Fibroblast of upper back skin (primary cell): ENCODE measurements at regions not wholly inside any gene's neighbourhood (a gene's known extent, or its start where the extent isn't known, plus 50 kb on each side); places are given as distances from the start of the nearest gene placed in this dataset.
"Not testable (repeated sequence)": the region's sequence is repeated elsewhere in the genome, so short reads cannot be mapped to it uniquely, and the experiment has no call there.

ENCODE experiments used
- DNase-seq: peaks from one replicate; pipeline ENCODE4 v3.0.0-alpha.2; 2013

DNA sequence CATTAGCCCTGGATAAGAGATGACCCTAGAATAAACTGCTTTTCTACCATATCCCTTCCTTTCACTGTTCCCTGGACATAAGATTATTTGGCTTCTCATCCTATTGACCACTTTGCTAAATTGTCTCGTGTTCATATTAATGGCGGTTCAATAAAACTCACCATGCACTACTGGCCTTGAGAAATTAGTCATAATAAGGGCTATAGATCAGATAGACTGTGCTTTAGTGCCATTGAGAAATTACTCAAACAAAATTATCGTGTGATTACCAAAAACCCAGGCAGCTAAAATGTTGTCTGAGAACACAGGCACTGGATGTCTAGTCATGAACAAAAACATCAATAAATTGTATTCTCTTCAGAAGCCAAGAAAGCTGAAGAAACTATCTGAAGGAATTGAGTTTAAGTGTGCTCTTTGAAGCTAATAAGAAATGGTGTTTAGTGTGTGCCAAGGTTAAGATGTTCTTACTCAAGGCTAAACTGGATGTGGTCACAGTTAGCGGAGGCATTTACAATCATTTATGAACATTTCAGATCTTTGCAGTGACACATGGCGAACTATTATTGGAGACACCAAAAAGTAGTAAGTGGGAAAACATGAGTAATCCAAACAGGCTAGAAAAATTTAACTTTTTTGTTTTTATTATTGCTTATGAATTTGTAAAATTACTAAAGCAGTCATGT lies 460.4 kb upstream of the RORB start:
- DNase-seq = no peak

DNA sequence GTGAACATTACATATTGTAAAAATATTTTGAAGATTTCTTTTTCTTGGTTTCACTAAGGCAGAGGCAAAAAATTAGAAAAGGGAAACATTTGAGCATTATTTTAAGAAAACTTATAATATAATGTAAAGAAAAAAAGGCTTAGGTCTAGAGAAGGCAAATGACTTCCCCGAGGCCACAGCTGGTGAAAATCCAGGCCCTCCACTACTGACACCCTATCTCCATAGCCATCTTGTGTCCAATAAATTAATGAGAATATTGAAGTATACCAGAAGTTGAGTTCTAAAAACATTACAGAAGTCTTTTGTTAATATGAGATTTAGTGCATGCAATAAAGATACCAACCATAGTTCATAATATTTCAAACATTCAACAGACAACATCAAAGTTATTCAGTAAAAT lies 459.9 kb upstream of the RORB start:
- no peak for DNase-seq

DNA sequence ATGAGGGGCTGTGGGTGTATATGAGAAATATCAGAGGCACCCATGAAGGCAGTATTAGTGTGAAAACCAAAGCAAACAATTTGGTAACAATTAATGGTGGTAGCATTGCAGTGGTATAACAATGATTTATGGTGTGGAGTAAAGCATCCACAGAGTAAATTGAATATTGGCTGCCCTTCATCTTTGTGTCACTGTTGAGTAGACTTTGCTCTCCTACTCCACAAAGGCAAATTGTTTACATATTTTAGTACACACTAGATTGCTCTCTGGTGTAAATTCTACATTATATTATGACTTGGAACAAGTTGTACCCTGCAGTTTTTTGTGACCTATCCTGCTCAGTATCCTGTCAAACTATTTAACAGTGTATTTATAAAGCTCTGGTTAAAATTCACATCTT lies 455.5 kb upstream of the RORB start:
- no peak for DNase-seq

DNA sequence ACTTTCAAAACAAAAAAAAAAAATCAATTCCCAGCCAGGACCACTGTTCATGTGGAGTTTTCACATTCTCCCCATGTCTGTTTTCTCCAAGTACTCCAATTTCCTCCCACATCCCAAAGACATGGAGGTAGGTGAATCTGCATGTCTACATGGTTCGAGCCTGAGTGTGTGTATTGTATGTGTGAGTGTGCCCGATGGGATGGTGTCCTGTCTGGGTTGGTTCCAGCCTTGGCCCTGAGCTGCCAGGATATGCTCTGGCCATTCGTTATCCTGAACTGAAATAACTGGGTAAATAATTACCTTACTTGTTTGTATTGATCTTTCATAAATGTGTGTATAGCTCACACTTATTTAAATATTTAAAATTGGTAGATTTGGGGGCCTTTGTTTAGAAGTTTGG lies 452.3 kb upstream of the RORB start:
- DNase-seq = no peak

DNA sequence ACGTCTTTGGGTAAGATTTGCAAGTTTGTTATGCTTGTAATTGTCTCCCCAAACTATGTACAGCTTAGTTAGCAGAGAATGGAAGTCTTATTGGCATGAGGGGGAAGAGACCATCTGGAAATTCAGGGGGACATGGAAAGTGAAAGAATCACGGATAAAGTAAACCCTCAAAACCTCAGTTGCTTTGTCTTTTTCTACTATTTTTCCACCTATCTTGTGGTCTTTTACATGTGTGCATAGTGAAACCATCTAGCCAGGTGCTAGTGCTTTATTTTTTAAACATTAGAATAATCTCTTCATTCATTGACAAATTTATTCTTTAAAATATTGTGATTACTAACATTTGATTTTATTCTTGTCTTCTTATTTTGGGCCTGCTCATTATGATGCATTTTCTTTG lies 441.1 kb upstream of the RORB start:
- no peak for DNase-seq

DNA sequence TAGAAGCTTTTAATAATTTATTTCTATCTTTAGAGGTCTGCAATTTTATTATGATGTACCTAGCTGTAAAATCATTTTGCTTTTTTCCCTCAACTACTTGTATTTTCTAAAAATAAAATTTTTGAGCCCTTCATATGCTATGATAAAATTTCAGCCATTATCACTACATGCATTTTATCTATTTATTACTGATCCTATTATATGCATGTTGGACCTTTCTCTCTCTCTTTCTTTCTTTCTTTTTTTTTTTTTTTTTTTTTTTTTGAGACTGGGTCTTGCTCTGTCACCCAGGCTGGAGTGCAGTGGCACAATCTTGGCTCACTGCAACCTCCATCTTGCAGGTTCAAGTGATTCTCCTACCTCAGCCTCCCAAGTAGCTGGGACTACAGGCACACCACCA lies 440.1 kb upstream of the RORB start:
- not testable (repeated sequence) for DNase-seq

DNA sequence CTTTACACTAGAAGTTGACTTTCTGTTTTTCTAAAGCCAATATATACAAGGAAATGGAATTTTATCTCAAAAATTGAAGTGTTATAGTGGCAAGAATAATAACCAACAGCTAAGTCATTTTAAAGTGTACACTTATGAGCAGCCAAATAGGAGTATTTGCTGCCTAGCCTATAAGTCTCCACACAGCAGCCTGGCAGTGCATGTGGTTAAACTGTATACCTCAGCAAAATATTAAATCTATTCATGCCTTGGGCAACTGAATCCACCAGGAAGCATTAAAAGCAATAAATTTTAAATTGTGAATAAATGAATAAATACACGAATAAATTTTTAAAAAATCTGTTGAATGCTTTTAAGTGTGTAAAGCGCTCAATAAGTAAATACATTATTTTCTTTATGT lies 432.4 kb upstream of the RORB start:
- DNase-seq = no peak

DNA sequence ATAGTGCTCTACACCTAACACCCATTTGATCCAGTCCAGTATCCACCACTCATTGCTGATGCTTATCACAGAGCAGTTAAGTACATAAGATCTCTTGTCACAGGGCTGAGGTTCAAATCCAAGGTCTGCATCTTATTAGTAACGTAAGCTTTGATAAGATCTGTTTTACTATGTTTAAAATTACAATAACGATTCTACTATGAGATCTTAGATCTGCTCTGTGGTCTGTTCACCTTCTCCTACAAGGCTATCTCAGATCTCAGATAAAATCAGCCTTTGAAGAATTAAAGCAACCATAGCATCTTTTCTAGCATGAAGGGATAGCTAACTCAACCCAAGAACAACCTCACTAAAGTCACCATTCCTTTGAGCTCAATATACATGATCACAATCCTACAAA lies 431.0 kb upstream of the RORB start:
- DNase-seq = no peak

DNA sequence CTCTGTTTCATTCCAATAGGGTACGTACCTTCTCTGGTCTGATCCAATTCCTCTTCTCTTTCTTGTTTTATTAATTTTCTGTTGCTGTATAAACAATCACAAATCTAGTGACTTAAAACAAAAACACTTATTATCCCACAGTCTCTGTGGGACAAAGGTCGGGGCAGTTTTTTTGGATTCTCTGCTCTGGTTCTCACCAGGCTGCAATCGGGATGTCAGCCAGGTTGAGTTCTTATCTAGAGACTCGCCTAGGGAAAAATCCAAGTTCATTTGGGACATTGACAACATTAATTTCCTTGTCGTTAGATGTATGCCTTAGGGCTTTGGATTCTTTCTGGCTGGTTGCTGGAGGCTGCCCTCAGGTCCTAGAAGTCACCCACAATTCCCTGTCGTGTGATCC lies 430.5 kb upstream of the RORB start:
- no peak for DNase-seq

DNA sequence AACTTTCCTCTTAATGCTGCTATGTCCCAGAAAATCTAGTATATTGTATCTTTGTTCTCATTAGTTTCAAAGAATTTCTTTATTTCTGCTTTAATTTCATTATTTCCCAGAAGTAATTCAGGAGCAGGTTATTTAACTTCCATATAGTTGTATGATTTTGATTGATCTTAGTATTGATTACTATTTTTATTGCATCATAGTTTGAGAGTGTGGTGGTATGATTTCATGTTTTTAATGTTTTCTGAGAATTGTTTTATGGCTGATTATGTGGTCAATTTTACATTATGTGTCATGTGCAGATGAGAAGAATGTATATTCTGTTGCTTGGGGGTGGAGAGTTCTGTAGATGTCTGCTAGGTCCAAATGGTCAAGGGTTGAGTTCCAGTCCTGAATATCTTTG lies 425.6 kb upstream of the RORB start:
- no peak for DNase-seq

DNA sequence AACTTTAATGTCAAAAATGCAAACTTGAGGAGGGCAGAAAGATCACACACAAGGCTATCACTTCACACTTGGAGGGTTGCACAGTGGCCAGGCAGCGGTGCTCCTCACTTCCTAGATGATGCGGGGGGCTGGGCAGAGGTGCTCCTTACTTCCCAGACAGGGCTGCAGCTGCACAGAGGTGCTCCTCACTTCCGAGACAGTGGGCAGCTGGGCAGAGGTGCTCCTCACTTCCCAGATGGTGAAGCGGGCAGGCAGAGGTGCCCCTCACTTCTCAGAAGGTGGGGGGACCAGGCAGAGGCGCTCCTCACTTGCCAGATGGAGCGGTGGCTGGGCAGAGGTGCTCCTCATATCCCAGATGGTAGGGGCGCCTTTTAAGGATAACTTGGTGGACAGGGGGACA lies 423.2 kb upstream of the RORB start:
- no peak for DNase-seq

DNA sequence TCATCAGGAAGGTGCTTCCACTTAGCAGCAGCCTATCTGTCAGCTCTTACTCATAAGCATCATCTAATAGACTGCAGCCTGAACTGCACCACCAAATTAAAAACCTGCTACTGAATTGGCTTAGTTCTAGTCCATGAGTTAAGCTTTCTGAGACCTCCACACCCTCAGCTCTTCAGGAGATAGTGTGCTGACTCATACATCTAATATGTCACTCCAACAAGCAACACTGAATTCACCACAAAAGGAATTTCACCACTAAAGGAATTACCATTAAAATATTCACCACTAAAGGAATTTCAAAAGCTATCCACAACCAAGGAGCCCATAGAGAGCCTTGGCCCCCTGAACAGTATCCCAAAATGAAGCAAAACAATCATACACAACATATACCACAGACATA lies 418.5 kb upstream of the RORB start:
- no peak for DNase-seq

DNA sequence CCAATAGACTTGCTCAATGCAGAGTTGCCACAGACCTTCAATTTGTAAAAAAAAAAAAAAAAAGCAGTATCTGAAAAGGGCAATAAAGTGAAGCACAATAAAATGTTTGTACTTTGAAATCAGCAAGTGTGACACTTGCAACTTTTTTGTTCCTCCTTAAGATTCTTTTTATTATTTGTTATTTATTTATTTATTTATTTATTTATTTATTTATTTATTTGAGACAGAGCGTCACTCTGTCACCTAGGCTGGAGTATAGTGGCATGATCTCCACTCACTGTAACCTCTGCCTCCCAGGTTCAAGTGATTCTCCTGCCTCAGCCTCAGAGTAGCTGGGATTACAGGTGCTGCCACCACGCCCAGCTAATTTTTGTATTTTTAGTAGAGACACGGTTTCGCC lies 416.5 kb upstream of the RORB start:
- DNase-seq = not testable (repeated sequence)

DNA sequence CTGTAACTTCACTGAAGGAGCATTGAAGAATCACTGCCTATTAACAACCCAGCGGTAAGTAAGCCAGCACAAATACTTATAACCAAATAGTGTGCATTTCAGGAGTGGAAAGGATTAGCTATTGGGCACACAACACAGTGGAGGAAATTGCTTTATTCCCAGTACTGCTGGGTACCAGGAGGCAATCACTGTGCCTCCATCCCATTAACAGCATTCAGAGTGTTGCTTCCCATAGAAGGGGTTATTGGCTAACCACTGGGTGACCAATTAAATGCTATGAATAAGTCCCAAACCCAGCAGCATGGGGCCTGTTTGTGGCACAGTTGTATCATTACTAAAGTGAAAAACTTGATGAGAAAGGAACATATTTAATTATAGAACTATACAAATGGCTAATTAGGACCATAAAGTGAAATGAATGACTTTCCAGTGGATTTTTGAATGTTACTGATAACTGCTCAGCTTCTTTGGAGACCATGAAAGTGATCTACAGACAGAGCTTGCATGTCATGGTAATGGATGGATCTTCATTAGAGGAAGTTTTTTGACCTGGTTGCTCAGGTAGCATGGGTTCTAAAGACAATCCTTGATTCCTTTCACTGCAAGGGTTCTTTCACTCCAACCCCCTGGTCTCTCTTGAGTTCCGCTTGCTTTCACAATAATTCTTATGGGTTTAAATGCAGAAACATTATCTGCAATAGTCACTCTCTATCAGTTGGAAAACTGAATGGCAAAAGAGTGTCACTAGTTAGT lies 413.3 kb upstream of the RORB start:
- DNase-seq = no peak

DNA sequence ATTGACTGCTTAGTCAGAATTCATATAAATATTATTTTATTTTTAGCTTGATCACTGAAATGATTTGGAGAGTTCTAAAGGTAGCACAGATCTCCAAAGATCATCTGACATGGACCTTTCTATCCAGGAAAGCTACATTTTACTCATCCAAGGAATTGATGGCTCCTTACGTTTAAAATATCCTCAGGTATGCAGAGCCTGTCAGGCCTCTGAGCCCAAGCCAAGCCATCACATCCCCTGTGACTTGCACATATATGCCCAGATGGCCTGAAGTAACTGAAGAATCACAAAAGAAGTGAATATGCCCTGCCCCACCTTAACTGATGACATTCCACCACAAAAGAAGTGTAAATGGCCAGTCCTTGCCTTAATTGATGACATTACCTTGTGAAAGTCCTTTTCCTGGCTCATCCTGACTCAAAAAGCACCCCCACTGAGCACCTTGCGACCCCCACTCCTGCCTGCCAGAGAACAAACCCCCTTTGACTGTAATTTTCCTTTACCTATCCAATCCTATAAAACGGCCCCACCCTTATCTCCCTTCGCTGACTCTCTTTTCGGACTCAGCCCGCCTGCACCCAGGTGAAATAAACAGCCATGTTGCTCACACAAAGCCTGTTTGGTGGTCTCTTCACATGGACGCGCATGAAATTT lies 411.6 kb upstream of the RORB start:
- DNase-seq = not testable (repeated sequence)

DNA sequence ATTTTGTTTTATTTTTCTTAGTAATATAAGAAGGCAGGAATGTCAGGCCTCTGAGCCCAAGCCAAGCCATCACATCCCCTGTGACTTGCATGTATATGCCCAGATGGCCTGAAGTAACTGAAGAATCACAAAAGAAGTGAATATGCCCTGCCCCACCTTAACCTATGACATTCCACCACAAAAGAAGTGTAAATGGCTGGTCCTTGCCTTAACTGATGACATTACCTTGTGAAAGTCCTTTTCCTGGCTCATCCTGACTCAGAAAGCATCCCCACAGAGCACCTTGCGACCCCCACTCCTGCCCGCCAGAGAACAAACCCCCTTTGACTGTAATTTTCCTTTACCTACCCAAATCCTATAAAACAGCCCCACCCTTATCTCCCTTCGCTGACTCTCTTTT lies 406.2 kb upstream of the RORB start:
- DNase-seq = not testable (repeated sequence)

DNA sequence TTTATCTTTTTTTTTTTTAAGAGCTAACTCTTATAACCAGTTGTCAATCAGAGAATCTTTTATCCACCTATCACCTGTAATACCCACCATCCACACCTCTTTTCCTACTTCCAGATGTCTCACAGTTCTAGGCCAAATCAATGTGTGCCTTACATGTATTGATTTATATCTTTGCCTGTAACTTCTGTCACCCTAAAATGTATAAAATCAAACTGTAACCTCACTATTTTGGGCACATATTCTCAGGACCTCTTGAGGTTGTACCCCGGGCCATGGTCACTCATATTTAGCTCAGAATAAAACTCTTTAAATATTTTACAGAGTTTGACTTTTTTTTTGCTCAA lies 404.7 kb upstream of the RORB start:
- no peak for DNase-seq

DNA sequence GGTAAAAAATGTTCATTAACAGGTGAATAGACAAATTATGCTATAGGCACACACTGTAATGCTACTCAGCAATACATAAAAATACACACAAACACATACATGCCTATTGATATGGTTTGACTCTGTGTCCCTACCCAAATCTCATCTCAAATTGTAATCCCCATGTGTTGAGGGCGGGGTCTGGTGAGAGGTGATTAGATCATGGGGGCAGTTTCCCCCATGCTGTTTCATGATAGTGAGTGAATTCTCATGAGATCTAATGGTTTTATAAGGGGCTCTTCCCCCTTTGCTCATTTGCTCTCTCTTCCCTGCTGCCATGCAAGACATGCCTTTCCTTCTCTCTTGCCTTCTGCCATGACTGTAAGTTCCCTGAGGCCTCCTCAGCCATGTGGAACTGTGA lies 403.1 kb upstream of the RORB start:
- DNase-seq = not testable (repeated sequence)

DNA sequence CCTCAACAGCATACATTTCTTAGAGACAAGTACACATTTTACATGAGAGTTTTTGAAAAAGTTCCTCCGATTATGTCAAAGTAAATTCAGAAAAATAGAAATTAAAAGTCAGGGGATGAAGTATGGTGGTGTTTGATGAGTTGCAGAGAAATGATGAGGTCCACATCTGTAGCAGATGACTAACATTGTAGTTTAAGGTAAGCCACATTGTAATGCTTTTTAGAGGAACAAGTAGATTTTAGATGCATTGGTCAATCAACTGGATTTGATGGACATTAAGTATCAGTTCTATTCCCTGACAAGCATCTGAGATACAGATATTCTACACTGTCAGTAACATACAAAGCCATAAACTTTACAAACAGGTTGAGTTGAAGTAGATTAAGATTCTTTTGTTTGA lies 402.4 kb upstream of the RORB start:
- no peak for DNase-seq

DNA sequence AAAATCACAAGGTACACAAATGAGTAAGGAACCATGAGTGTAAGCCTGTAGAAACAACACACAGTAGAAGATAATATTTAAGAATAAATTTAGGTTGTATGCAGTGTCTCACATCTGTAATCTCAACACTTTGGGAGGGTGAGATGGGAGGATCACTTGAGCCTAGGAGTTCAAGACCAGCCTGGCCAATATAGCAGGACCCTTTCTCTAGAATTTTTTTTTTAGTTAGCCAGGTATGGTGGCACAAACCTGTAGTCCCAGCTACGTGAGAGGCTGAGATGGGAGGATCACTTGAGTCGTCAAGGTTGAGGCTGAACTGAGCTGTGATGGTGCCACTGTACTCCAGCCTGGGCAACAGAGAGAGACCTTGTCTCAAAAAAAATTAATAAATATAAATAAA lies 401.2 kb upstream of the RORB start:
- no peak for DNase-seq

DNA sequence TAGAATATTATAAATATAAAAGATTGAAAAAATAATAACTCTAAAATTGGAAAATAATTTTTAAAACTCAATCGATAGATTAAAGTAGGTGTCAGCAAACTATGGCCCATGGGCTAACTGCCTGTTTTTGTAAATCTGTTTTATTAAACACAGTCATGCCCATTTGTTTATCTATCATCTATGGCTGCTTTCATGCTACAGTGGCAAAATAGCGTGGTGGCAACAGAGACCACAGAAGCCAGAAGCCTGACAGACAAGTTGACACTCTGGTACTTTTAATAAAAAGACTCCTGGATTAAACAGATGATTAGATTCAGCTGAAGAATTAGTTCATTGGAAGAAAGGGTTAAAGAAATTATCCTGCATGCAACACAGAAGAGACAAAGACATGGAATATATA lies 400.7 kb upstream of the RORB start:
- DNase-seq = no peak

DNA sequence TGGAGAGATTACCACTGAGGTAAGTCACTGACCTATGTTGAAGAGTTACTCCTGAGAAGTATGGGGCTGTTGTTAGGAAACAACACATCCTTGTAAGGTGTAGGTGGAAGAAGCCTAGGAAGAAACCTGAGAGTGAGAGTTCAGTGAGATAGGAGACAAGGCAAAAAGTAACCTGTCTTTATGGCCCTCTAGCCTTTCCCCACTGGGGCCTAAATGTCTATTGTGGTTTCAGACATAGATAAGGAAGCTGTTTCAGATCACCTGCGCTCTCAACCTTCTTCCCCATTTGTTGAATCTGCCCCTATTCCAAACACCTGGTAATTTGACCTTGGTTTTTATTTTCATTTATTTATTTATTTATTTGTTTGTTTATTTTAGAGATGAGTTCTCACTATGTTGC lies 397.1 kb upstream of the RORB start:
- DNase-seq = no peak

DNA sequence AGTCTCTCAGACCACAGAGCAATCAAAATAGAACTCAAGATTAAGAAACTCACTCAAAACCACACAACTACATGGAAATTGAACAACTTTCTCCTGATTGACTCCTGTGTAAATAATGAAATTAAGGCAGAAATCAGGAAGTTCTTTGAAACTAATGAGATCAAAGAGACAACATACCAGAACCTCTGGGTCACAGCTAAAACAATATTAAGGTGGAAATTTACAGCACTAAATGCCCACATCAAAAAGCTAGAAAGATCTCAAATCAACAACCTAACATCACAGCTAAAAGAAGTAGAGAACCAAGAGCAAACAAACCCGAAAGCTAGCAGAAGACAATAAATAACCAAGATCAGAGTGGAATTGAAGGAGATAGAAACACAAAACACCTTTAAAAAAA lies 395.0 kb upstream of the RORB start:
- not testable (repeated sequence) for DNase-seq

DNA sequence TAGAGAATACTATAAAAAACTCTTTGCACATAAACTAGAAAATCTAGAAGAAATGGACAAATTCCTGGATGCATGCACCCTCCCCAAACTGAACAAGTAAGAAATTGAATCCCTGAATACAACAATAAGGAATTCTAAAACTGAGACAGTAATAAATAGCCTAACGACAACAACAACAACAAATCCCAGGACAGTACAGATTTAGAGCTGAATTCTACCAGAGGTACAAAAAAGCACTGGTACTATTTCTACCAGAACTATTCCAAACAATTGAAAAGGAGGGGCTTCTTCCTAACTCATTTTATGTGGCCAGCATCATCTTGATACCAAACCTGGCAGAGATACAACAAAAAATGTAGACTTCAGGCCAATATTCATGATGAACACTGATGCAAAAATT lies 394.4 kb upstream of the RORB start:
- no peak for DNase-seq

DNA sequence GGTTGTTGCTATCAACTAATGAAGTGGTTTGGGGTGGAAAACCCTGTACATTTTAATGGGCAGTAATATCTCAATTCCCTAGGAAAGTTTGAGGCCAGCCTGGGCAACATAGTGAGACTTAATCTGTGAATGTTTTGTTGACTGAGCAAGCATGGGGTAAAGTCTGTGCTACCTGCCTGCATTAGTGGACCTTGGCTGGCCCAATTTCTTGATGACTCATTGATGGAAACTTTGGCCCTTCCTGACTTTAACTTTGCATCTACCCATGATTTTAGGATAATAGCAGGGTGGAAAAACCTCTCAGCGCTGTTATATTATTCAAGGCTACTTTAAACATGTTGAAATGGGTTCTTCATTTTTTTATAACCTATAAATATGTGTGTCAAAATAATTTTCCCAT lies 389.4 kb upstream of the RORB start:
- no peak for DNase-seq
